A549 (cell line): ENCODE measurements at regions not wholly inside any gene's neighbourhood (a gene's known extent, or its start where the extent isn't known, plus 50 kb on each side); places are given as distances from the start of the nearest gene placed in this dataset.

Source experiments
- CTCF ChIP-seq: fragments of >200 bp; sonication (Bioruptor Twin); formaldehyde crosslinking; IDR thresholded peaks from 3 replicates; pipeline ENCODE4 v1.5.1; 2016
- EP300 ChIP-seq, 2 experiments: fragments of >200 bp; sonication (Bioruptor Twin); formaldehyde crosslinking; IDR thresholded peaks; 2 replicates in 1 of 2; 3 replicates in 1 of 2; pipeline ENCODE4 v1.6.1; 2016 to 2017
- GATA3 ChIP-seq: IDR thresholded peaks from 2 replicates; pipeline ENCODE4 v1.6.1; 2012; ENCODE audit warnings: borderline replicate concordance
- MAFK ChIP-seq: fragments of 450-650 bp; IDR thresholded peaks from 2 replicates; pipeline ENCODE4 v1.6.1; 2014; ENCODE audit not compliant: partially characterized antibody
- MAX ChIP-seq: IDR thresholded peaks from 2 replicates; pipeline ENCODE4 v1.6.1; 2012
- USF2 ChIP-seq: fragments of 450-650 bp; IDR thresholded peaks from 2 replicates; pipeline ENCODE4 v1.6.1; 2014; ENCODE audit warnings: antibody characterized with exemption

- TF ChIP-seq MAFK (no peak), CTCF (no peak), MAX (no peak), GATA3 (no peak), USF2 (no peak), EP300 (IDR thresholded peaks at IDR 0.05) (no peak)
Measured at GRCh38 chr6:12580290-12580689, 136.3 kb upstream of the PHACTR1 start.
